Right lobe of liver (tissue), 4 donors: ENCODE measurements at regions not wholly inside any gene's neighbourhood (a gene's known extent, or its start where the extent isn't known, plus 50 kb on each side); places are given as distances from the start of the nearest gene placed in this dataset.

Source experiments
- POLR2A ChIP-seq: fragments of 450-650 bp; IDR thresholded peaks from one replicate; pipeline ENCODE4 v1.6.1; 2017; ENCODE audit warnings: antibody characterized with exemption, mild to moderate bottlenecking
- TF ChIP-seq, protein P1 (sequence below), 4 donors: fragments of 200-600 bp in 3 of 4; fragments of 450-650 bp in 1 of 4; IDR thresholded peaks; one replicate each; pipeline versions ENCODE4 v1.5.1 to v1.8.0; 2016 to 2022; ENCODE audit warnings: antibody characterized with exemption in 4 of 4, mild to moderate bottlenecking in 2 of 4
- donor health status: DM: no; HTN: no; CAD: no.
- donor health status: DM: no; HTN: no; CAD: no.
- donor health status: DM: no; HTN: yes; CAD: no.

DNA sequence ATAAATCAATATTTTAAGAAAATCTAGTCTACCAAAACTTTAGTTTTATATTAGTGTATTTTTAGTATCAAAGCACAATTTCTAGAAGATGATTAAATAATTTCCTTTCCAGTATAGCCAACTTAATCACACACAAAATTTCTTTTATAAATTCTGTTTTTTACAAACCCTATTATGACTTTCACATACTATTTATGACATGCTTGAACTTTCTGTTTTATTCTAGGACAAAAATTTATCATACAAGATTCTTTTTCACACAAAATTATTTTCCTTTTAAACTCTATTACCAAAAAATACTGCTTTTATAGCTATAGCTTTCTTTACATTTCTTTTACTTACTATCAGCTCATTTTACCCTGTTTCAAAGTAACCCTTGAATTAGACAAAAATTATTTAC is 149.5 kb downstream of the OR13H1 start:
- TF ChIP-seq, protein P1, sequence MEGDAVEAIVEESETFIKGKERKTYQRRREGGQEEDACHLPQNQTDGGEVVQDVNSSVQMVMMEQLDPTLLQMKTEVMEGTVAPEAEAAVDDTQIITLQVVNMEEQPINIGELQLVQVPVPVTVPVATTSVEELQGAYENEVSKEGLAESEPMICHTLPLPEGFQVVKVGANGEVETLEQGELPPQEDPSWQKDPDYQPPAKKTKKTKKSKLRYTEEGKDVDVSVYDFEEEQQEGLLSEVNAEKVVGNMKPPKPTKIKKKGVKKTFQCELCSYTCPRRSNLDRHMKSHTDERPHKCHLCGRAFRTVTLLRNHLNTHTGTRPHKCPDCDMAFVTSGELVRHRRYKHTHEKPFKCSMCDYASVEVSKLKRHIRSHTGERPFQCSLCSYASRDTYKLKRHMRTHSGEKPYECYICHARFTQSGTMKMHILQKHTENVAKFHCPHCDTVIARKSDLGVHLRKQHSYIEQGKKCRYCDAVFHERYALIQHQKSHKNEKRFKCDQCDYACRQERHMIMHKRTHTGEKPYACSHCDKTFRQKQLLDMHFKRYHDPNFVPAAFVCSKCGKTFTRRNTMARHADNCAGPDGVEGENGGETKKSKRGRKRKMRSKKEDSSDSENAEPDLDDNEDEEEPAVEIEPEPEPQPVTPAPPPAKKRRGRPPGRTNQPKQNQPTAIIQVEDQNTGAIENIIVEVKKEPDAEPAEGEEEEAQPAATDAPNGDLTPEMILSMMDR (IDR thresholded peaks at IDR 0.05) = no peak
- no peak for TF ChIP-seq POLR2A
